Stomach (tissue), 8 donors: ENCODE measurements at regions not wholly inside any gene's neighbourhood (a gene's known extent, or its start where the extent isn't known, plus 50 kb on each side); places are given as distances from the start of the nearest gene placed in this dataset.

ENCODE experiments used
- DNase-seq, 2 donors: peaks; one replicate each; pipeline versions ENCODE4 v3.0.0 to v3.0.0-alpha.2; 2013 to 2019
- H3K27ac ChIP-seq, 5 donors: fragments of 200-600 bp in 4 of 5; sonication (generic) in 4 of 5; one replicate each; pipeline ENCODE4 v1.5.1; 2013 to 2019; ENCODE audit warnings: mild to moderate bottlenecking in 1 of 5, moderate library complexity in 1 of 5
- H3K27me3 ChIP-seq, 3 donors: fragments of 200-600 bp; sonication (generic); one replicate each; pipeline ENCODE4 v1.5.1; 2017 to 2019; ENCODE audit warnings: mixed run types in 1 of 3
- H3K36me3 ChIP-seq, 4 donors: fragments of 200-600 bp; sonication (generic); 1 replicate in 3 of 4; 2 replicates in 1 of 4; pipeline ENCODE4 v1.5.1; 2016 to 2019
- H3K4me1 ChIP-seq, 4 donors: fragments of 200-600 bp; sonication (generic); one replicate each; pipeline ENCODE4 v1.5.1; 2016 to 2019
- H3K4me3 ChIP-seq, 4 donors: fragments of 200-600 bp; sonication (generic) in 3 of 4; one replicate each; pipeline ENCODE4 v1.5.1; 2016 to 2019; ENCODE audit warnings: mild to moderate bottlenecking in 1 of 4
- H3K9me3 ChIP-seq, 4 donors: fragments of 200-600 bp; sonication (generic); one replicate each; pipeline ENCODE4 v1.5.1; 2016 to 2019
- EP300 ChIP-seq: sonication (generic); formaldehyde crosslinking; IDR thresholded peaks from one replicate; pipeline ENCODE4 v1.6.1; 2017; ENCODE audit warnings: antibody characterized with exemption
- POLR2A ChIP-seq, 4 donors: fragments of 450-650 bp; IDR thresholded peaks; one replicate each; pipeline ENCODE4 v1.6.1; 2016; ENCODE audit warnings: antibody characterized with exemption in 4 of 4, control low read depth in 2 of 4, mild to moderate bottlenecking in 1 of 4, moderate library complexity in 1 of 4
- POLR2AphosphoS5 ChIP-seq, 3 donors: sonication (generic); formaldehyde crosslinking; IDR thresholded peaks; one replicate each; pipeline ENCODE4 v1.6.1; 2016; ENCODE audit warnings: antibody characterized with exemption in 3 of 3
- WGBS, 5 donors: extraction: QIAGEN DNeasy Blood & Tissue Kit in 3 of 5; methylation state at CpG; one replicate each; pipeline versions ENCODE4 v1.1.5 to v1.1.7; 2013 to 2018; 5-methylcytosine and 5-hydroxymethylcytosine counted together
- intact Hi-C: fragments of 100-400 bp; cut with DNase I; formaldehyde crosslinking; loops from one replicate; pipeline ENCODE4 v1.15.1; 2023; ENCODE audit warnings: low total_unique reads
- TF ChIP-seq, protein P1 (sequence below), 7 experiments: fragments of 450-650 bp in 4 of 7; fragments of 200-600 bp in 3 of 7; sonication (generic) in 3 of 7; IDR thresholded peaks; one replicate each; pipeline ENCODE4 v1.5.1; 2016 to 2019; ENCODE audit warnings: antibody characterized with exemption in 7 of 7, control low read depth in 2 of 7, mild to moderate bottlenecking in 1 of 7
- donor health status: healthy with polysubstance abuse.
- donor health status: Bipolar disorder and iron deficiency.
- donor health status: healthy.

DNA sequence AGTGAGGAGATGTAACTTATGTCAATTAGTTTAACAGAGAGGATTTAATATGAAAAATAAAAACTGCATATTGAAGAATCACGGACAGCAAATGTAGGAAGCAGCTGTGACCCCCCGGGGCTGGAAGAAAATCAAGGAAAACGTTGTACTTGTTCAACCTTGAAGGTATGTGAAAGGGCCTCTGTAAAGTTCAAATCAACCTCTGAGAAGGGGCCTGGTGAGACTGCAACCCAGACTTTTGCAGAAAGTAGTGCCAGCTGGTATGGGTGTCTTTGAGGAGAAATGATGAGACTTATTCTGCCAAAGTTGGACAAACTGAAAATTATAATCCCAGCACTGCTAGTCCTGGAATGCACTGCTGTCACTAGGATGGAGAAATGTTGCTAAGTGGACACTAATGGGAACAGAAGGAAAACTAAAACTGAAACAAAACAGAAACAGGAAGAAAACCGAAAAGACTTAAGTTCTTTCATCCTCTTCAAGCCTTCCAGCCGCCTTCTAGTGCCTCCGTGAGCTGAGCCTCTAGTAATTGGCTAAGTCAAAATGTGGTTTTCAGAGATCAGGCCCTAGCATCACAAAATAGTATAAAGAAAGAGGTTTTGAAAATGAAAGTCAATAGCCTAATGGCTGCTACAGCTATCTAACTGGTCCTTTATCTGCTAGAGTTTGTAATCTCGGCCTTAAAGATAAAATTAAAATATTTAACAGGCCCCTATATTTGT lies 253.7 kb upstream of the SORCS1 start:
- Histone ChIP-seq H3K4me3 (no peak overlapping the region), H3K9me3 (no peaks in the 10 kb centered on the region), H3K27ac (no peak overlapping the region), H3K4me1 (no peaks in the 10 kb centered on the region), H3K36me3 (no peaks in the 10 kb centered on the region), H3K27me3 (no peaks in the 10 kb centered on the region)
- intact Hi-C loops = no loop called here
- 49 to 63% (median 56%) methylated on average over 7 of the region's 7 CpGs for WGBS, 5 donors
- DNase-seq = no peak
- TF ChIP-seq, protein P1, sequence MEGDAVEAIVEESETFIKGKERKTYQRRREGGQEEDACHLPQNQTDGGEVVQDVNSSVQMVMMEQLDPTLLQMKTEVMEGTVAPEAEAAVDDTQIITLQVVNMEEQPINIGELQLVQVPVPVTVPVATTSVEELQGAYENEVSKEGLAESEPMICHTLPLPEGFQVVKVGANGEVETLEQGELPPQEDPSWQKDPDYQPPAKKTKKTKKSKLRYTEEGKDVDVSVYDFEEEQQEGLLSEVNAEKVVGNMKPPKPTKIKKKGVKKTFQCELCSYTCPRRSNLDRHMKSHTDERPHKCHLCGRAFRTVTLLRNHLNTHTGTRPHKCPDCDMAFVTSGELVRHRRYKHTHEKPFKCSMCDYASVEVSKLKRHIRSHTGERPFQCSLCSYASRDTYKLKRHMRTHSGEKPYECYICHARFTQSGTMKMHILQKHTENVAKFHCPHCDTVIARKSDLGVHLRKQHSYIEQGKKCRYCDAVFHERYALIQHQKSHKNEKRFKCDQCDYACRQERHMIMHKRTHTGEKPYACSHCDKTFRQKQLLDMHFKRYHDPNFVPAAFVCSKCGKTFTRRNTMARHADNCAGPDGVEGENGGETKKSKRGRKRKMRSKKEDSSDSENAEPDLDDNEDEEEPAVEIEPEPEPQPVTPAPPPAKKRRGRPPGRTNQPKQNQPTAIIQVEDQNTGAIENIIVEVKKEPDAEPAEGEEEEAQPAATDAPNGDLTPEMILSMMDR (IDR thresholded peaks at IDR 0.05) = no peak
- TF ChIP-seq EP300 (no peak), POLR2A (IDR thresholded peaks at IDR 0.05) (no peak), POLR2AphosphoS5 (IDR thresholded peaks at IDR 0.05) (no peak)

DNA sequence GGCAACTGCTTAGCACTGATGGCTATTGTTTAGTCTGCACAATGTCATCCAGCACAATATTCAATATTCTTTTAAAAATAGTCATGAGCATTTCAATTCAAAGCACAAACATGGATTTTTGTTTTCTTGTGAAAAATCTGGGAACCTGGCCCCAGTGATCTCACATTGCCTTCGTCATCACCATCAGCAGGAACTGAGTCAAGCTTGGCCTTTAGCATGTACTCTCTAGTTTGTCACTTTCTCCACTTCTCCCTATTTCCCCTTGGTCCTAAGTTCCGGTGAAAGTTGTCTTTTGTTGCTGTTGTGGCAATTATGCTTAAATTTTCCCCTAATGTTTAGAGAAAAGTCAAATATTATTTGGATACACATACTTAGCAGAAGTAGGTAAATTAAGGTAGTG lies 252.9 kb upstream of the SORCS1 start:
- no peak overlapping the region for H3K4me3 ChIP-seq
- no peaks in the 10 kb centered on the region for H3K9me3 ChIP-seq
- no peaks in the 10 kb centered on the region for H3K36me3 ChIP-seq
- intact Hi-C loops = no loop called here
- TF ChIP-seq, protein P1 (IDR thresholded peaks at IDR 0.05) = no peak
- TF ChIP-seq POLR2AphosphoS5 (IDR thresholded peaks at IDR 0.05) = no peak
- TF ChIP-seq EP300 = no peak
- TF ChIP-seq POLR2A (IDR thresholded peaks at IDR 0.05) = no peak
- no peak overlapping the region for H3K27ac ChIP-seq
- no peaks in the 10 kb centered on the region for H3K27me3 ChIP-seq
- H3K4me1 ChIP-seq = no peaks in the 10 kb centered on the region
- no peak for DNase-seq
- WGBS, 5 donors = 75 to 92% (median 82%) methylated on average over 2 of the region's 2 CpGs

DNA sequence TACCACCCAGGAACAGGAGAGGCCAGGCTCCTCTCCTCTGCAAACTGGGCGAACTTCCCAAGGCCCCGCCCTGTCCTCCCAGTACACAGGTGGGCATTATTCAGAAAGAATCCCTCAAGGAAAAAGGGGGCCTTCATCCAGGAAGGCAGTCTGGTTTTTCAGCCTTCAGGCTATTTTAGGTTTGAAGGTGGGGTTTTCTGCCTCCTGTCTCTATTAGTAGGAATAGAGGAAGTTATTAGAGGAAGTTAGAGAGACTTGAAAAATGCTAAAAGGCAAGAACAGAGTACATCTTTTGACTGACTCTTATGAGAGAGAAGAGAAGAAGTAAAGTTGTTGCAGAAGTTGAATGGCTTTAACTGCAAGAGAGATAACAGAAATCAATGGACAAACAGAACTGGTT lies 250.9 kb upstream of the SORCS1 start:
- intact Hi-C loops = no loop called here
- no peak for DNase-seq
- no peak for TF ChIP-seq POLR2A (IDR thresholded peaks at IDR 0.05)
- no peak for TF ChIP-seq EP300
- TF ChIP-seq POLR2AphosphoS5 (IDR thresholded peaks at IDR 0.05) = no peak
- TF ChIP-seq, protein P1 (IDR thresholded peaks at IDR 0.05) = no peak
- Histone ChIP-seq H3K27me3 (no peaks in the 10 kb centered on the region), H3K9me3 (no peaks in the 10 kb centered on the region), H3K4me3 (no peak overlapping the region), H3K36me3 (no peaks in the 10 kb centered on the region), H3K27ac (no peak overlapping the region), H3K4me1 (no peaks in the 10 kb centered on the region)
- 85 to 94% (median 89%) methylated on average over 2 of the region's 2 CpGs for WGBS, 5 donors

DNA sequence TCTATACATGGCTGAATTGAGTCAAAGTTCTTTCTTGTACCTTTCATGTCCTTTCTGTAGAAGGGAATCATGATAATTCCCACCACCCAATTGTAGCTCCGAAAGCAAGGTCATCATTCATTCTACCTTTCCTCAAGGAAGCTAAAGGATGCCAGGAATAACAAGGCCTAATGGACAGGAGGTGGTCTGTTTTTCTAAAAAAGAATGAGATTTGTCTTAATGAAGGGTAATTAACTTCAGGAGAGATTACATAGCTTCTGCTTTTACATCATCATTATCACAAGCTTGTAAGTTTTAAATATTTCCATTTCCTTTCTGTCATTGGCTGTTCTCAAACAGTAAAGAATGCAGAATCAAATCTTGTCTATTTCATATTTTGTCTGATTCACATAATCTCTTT lies 249.5 kb upstream of the SORCS1 start:
- 75 to 100% (median 93%) methylated on average over 1 of the region's 1 CpG for WGBS, 5 donors
- H3K27me3 ChIP-seq = no peaks in the 10 kb centered on the region
- H3K36me3 ChIP-seq = no peaks in the 10 kb centered on the region
- H3K27ac ChIP-seq = no peak overlapping the region
- no peaks in the 10 kb centered on the region for H3K4me1 ChIP-seq
- intact Hi-C loops = no loop called here
- no peaks in the 10 kb centered on the region for H3K9me3 ChIP-seq
- H3K4me3 ChIP-seq = no peak overlapping the region
- no peak for DNase-seq
- no peak for TF ChIP-seq POLR2A (IDR thresholded peaks at IDR 0.05)
- no peak for TF ChIP-seq EP300
- TF ChIP-seq, protein P1 (IDR thresholded peaks at IDR 0.05) = no peak
- TF ChIP-seq POLR2AphosphoS5 (IDR thresholded peaks at IDR 0.05) = no peak
